ENCODE measurements at regions not wholly inside any gene's neighbourhood (a gene's known extent, or its start where the extent isn't known, plus 50 kb on each side); places are given as distances from the start of the nearest gene placed in this dataset.

DNA sequence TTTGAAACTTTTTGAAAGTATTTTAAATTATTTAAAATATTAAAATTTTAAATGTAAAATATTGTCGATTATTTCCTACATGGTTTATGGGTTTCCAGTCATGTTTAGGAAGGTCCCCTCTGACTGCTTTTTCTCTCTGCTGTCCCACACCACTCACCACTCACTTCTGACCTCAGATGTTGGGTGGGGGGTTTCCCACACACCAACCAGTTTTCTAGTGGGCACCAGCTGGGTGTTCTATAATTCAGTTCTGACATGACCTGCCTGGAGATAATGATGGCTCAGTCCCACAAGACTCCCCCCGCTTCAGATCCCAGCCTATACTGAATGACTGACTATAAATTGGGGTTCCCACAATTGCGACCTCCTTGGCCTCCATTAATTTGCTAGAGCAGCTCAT, 310.4 kb downstream of the GADD45G start:
- H3K36me3 Mint-ChIP-seq (ENCODE audit: unreplicated experiment): no peaks in the 10 kb centered on the region
- no peaks in the 10 kb centered on the region for H3K9me3 Mint-ChIP-seq (ENCODE audit: unreplicated experiment)
- DNase-seq (ENCODE audit: extremely low spot score, unreplicated experiment): peak; percentile 56
- TF ChIP-seq, protein P1, sequence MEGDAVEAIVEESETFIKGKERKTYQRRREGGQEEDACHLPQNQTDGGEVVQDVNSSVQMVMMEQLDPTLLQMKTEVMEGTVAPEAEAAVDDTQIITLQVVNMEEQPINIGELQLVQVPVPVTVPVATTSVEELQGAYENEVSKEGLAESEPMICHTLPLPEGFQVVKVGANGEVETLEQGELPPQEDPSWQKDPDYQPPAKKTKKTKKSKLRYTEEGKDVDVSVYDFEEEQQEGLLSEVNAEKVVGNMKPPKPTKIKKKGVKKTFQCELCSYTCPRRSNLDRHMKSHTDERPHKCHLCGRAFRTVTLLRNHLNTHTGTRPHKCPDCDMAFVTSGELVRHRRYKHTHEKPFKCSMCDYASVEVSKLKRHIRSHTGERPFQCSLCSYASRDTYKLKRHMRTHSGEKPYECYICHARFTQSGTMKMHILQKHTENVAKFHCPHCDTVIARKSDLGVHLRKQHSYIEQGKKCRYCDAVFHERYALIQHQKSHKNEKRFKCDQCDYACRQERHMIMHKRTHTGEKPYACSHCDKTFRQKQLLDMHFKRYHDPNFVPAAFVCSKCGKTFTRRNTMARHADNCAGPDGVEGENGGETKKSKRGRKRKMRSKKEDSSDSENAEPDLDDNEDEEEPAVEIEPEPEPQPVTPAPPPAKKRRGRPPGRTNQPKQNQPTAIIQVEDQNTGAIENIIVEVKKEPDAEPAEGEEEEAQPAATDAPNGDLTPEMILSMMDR (IDR thresholded peaks at IDR 0.05): no peak
- H3K27me3 Mint-ChIP-seq (ENCODE audit: unreplicated experiment): no peaks in the 10 kb centered on the region
- peaks cover 23% of the 10 kb centered on the region for H3K4me1 Mint-ChIP-seq (ENCODE audit: unreplicated experiment)
- no peak overlapping the region for H3K27ac Mint-ChIP-seq (ENCODE audit: unreplicated experiment)
- H3K4me3 Mint-ChIP-seq (ENCODE audit: unreplicated experiment): no peak overlapping the region

DNA sequence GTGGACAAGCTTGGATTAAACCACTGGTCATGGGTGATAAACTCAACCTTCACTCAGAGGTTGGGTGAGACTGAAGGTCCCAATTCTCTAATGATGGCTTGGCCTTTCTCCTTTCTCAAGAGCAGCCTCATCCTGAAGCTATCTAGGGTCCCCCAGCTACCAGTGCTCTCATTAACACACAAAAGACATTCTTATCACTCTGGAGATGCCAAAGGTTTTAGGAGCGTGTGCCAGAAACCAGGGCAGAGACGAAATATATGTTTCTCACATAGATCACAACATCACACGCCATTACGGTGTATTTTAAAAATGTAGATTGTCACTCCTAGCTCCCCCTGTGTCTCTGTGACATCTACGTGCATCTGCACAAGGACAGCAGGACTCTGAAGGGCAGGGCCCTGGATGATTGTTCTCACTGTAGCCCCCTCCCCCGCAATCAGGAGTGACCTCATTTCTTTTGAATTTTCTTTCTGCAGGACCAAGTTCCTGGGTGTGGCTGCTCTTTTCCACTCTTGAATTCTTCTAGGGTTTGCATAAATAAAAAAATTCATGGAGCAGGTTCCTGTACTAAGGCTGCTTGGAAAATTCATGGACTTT, 311.3 kb downstream of the GADD45G start:
- no peaks in the 10 kb centered on the region for H3K36me3 Mint-ChIP-seq (ENCODE audit: unreplicated experiment)
- no peaks in the 10 kb centered on the region for H3K9me3 Mint-ChIP-seq (ENCODE audit: unreplicated experiment)
- peaks cover 32% of the 10 kb centered on the region for H3K4me1 Mint-ChIP-seq (ENCODE audit: unreplicated experiment)
- DNase-seq (ENCODE audit: extremely low spot score, unreplicated experiment): no peak
- TF ChIP-seq, protein P1 (IDR thresholded peaks at IDR 0.05): no peak
- H3K27ac Mint-ChIP-seq (ENCODE audit: unreplicated experiment): no peak overlapping the region
- no peaks in the 10 kb centered on the region for H3K27me3 Mint-ChIP-seq (ENCODE audit: unreplicated experiment)
- H3K4me3 Mint-ChIP-seq (ENCODE audit: unreplicated experiment): no peak overlapping the region

DNA sequence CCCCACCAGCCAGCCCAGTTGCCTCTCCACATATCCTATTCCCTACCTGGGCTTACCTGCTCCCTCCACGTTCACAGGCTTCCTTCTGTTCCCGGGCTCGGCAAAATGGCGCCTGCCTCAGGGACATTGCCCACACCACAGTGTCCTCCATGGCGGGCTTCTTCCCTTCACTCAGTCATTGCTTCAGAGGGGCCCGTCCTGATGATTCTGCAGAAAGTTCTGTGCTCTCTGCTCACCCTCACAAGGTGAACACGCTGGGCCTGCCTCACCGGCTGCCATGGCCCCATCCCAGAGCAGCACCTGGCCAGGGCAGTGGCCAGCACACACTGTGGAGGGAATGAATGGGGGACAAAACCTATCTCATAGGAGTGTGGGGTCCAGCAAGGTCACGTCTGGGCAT, 313.0 kb downstream of the GADD45G start:
- peaks cover 43% of the 10 kb centered on the region for H3K4me1 Mint-ChIP-seq (ENCODE audit: unreplicated experiment)
- no peak overlapping the region for H3K4me3 Mint-ChIP-seq (ENCODE audit: unreplicated experiment)
- peak; percentile 51 for DNase-seq (ENCODE audit: extremely low spot score, unreplicated experiment)
- H3K27me3 Mint-ChIP-seq (ENCODE audit: unreplicated experiment): no peaks in the 10 kb centered on the region
- H3K36me3 Mint-ChIP-seq (ENCODE audit: unreplicated experiment): no peaks in the 10 kb centered on the region
- H3K27ac Mint-ChIP-seq (ENCODE audit: unreplicated experiment): no peak overlapping the region
- H3K9me3 Mint-ChIP-seq (ENCODE audit: unreplicated experiment): no peaks in the 10 kb centered on the region
- TF ChIP-seq, protein P1 (IDR thresholded peaks at IDR 0.05): no peak

DNA sequence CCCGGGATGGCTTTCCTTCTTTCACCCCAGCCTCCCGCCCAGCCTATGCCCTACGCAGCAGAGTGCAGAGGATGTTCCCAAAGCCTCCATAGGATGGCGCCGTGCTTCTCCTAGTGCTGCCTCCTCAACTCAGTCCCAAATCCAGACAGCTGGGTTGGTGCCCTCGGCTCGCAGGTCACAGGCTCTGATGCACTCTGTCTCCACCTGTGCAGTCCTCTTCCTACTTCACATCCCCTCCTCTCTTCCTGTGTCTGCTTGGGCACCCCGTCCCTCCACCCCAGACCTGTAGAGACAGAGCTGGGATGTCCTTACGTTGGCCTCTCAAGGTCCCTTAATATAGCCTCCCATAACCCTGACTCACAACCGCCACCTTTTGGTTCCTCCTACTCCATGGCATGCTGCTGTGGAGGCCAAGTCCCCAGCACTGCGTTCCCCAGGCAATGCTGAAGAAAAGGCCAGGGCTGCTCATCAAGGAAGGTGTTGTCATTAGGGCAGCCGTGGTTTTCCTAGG, 314.4 kb downstream of the GADD45G start:
- Mint-ChIP-seq H3K4me3 (ENCODE audit: unreplicated experiment) (no peak overlapping the region), H3K36me3 (ENCODE audit: unreplicated experiment) (no peaks in the 10 kb centered on the region), H3K9me3 (ENCODE audit: unreplicated experiment) (no peaks in the 10 kb centered on the region), H3K4me1 (ENCODE audit: unreplicated experiment) (peaks cover 46% of the 10 kb centered on the region), H3K27me3 (ENCODE audit: unreplicated experiment) (no peaks in the 10 kb centered on the region), H3K27ac (ENCODE audit: unreplicated experiment) (no peak overlapping the region)
- TF ChIP-seq, protein P1 (IDR thresholded peaks at IDR 0.05): no peak
- DNase-seq (ENCODE audit: extremely low spot score, unreplicated experiment): peak; percentile 67

DNA sequence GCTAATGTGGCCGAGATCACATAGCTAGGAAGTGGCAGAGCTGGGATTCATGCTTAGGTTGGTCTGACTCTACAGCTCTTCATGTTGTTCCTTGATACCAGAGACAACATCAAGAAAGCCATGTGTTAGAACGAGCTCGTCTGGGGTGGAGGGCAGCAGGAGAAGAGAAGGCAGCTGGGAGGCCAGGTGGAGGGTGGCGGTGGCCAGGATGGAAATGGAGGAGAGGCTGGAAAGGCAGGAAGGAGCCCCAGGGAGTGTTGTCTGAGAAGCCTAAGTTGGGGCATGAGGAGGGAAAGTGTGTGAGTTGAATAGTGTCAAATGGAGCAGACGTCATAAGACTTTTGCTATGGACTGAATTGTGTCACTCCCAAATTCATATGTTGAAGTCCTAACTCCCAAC, 315.3 kb downstream of the GADD45G start:
- Mint-ChIP-seq H3K9me3 (ENCODE audit: unreplicated experiment) (no peaks in the 10 kb centered on the region), H3K36me3 (ENCODE audit: unreplicated experiment) (no peaks in the 10 kb centered on the region), H3K27ac (ENCODE audit: unreplicated experiment) (peak overlapping the region; percentile 85), H3K4me3 (ENCODE audit: unreplicated experiment) (no peak overlapping the region), H3K27me3 (ENCODE audit: unreplicated experiment) (no peaks in the 10 kb centered on the region), H3K4me1 (ENCODE audit: unreplicated experiment) (peaks cover 46% of the 10 kb centered on the region)
- TF ChIP-seq, protein P1 (IDR thresholded peaks at IDR 0.05): no peak
- no peak for DNase-seq (ENCODE audit: extremely low spot score, unreplicated experiment)
